Neutrophil (primary cell): ENCODE measurements at regions not wholly inside any gene's neighbourhood (a gene's known extent, or its start where the extent isn't known, plus 50 kb on each side); places are given as distances from the start of the nearest gene placed in this dataset.

Source experiments
- H3K27ac ChIP-seq: fragments of 200-600 bp; sonication (generic); 2 replicates; pipeline ENCODE4 v1.5.1; 2016; ENCODE audit warnings: mild to moderate bottlenecking, moderate library complexity
- H3K27me3 ChIP-seq: fragments of 200-600 bp; sonication (generic); 2 replicates; pipeline ENCODE4 v1.6.0; 2016; ENCODE audit warnings: mild to moderate bottlenecking
- H3K36me3 ChIP-seq: fragments of 200-600 bp; sonication (generic); 2 replicates; pipeline ENCODE4 v1.5.1; 2017
- H3K4me1 ChIP-seq, 2 experiments: fragments of 200-600 bp in 1 of 2; sonication (generic) in 1 of 2; 1 replicate in 1 of 2; 2 replicates in 1 of 2; pipeline versions ENCODE4 v1.5.1 to v1.6.1; 2013 to 2016; ENCODE audit warnings: low read depth in 1 of 2, low read length in 1 of 2, mild to moderate bottlenecking in 1 of 2, moderate library complexity in 1 of 2; ENCODE audit not compliant: control insufficient read depth in 1 of 2, insufficient read depth in 1 of 2
- H3K4me3 ChIP-seq, 2 experiments: fragments of 200-600 bp in 1 of 2; sonication (generic) in 1 of 2; 1 replicate in 1 of 2; 2 replicates in 1 of 2; pipeline ENCODE4 v1.5.1; 2013 to 2016; ENCODE audit warnings: low read depth in 1 of 2, low read length in 1 of 2, mild to moderate bottlenecking in 1 of 2, moderate library complexity in 1 of 2
- H3K9me3 ChIP-seq: fragments of 200-600 bp; sonication (generic); 2 replicates; pipeline ENCODE4 v1.5.1; 2016
- CTCF ChIP-seq: fragments of 200-600 bp; sonication (generic); IDR thresholded peaks from 2 replicates; pipeline ENCODE4 v1.5.1; 2016; ENCODE audit warnings: antibody characterized with exemption

DNA sequence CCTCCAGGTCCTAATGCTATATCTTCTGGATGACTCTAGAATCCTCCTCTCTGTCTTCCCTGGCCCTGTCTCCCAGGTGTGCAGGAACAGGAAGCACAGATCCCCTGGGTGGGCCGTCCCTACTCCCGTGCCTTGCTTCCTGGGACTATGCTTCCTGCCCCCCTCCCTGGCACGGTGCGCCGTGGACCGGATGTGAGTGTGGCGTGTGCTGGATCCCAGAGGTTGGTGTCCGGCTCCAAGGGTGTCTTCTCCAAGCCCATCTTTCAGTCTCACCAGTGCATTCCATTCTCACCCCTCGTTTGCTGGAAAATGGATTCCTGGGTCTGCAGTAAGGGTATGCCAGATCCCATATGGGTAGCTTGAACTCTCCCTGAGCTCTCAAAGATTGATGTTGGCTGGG lies 144.4 kb upstream of the TWIST2 start:
- peaks cover 10% of the 10 kb centered on the region for H3K27me3 ChIP-seq
- H3K27ac ChIP-seq: no peak overlapping the region
- H3K4me1 ChIP-seq: no peaks in the 10 kb centered on the region
- H3K9me3 ChIP-seq: no peaks in the 10 kb centered on the region
- no peak overlapping the region for H3K4me3 ChIP-seq
- TF ChIP-seq CTCF: no peak
- no peaks in the 10 kb centered on the region for H3K36me3 ChIP-seq

DNA sequence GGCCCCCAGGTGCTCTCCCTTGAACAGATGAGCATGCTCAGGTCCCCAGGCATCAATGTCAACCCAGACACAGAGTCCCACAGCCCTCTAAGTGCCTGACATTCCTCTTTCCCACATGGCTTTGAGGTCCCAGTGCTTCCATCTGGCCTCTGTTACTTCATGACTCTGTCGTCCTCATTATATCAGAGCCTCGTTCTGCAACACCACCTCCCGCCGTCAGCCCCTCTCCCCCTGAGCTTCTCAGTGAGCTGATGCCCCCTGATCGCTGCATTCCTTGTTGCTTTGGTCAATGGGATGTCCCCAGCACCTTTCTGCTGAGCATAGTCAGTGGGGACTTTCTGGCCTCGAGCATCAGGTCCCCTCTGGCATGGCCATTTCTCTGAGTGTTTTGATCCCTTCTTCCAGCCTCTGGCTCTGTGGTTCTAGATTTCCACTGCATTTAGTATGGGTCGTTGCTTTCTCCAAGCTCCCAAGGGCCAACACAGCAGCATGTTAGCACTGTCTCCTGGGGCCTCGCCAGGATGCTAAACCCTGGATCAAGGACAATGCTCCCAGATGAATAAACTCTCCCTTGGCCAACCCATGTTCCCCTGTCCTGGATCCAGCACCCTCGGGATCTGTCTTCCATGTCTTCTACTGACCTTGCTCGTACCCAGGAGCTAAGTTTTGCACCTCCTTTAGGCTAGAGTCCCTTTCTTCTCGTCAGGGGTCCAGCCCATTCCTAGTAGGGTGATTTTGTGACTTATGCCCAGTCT lies 143.2 kb upstream of the TWIST2 start:
- H3K27me3 ChIP-seq: peaks cover 18% of the 10 kb centered on the region
- no peaks in the 10 kb centered on the region for H3K9me3 ChIP-seq

DNA sequence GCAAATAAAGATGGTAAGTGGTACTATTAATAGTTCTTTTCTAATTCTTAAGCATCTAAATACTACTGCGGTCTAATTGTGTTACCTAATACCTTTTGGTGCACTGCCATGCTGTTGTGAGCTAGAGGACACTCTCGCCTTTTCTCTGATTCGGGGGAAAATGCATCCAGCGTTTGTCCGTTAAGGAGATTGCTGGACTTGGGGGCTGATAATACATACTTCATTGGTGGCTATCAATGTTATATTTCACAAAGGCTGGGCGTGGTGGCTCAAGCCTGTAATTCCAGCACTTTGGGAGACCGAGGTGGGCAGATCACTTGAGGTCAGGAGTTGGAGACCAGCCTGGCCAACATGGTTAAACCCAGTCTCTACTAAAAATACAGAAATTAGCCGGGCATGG lies 141.7 kb upstream of the TWIST2 start:
- peaks cover 31% of the 10 kb centered on the region for H3K27me3 ChIP-seq
- TF ChIP-seq CTCF: no peak
- H3K27ac ChIP-seq: no peak overlapping the region
- no peak overlapping the region for H3K4me3 ChIP-seq
- H3K36me3 ChIP-seq: no peaks in the 10 kb centered on the region
- H3K4me1 ChIP-seq: no peaks in the 10 kb centered on the region
- no peaks in the 10 kb centered on the region for H3K9me3 ChIP-seq

More for the DNA sequence above, 143.2 kb upstream of the TWIST2 start:
- Histone ChIP-seq H3K36me3 (no peaks in the 10 kb centered on the region), H3K4me3 (no peak overlapping the region), H3K4me1 (no peaks in the 10 kb centered on the region), H3K27ac (no peak overlapping the region)
- no peak for TF ChIP-seq CTCF

DNA sequence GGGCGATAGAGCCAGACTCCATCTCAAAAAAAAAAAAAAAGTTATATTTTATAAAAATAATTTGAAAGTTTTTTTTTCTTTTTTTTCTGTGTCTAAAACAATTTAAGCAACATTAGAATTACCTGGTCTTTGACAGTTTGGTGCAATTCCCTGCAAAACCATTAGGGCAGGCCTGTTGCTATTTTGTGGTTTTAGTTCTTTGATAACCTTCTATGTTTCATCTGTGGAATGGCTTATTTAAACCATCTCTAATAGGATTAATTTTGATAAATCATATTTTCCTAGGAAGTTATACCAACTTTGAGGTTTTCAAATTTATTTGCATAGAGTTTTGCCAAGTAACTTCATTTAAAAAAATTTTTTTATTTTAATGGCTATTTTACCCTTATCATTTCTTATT lies 141.2 kb upstream of the TWIST2 start:
- no peak for TF ChIP-seq CTCF
- no peaks in the 10 kb centered on the region for H3K4me1 ChIP-seq
- peaks cover 31% of the 10 kb centered on the region for H3K27me3 ChIP-seq
- H3K27ac ChIP-seq: no peak overlapping the region
- H3K36me3 ChIP-seq: no peaks in the 10 kb centered on the region
- H3K9me3 ChIP-seq: no peaks in the 10 kb centered on the region
- no peak overlapping the region for H3K4me3 ChIP-seq

GRCh38 chr2:238709325-238710025 lies 138.4 kb upstream of the TWIST2 start:
- TF ChIP-seq CTCF: no peak

More at GRCh38 chr2:238709325-238710025, 138.4 kb upstream of the TWIST2 start:
- Histone ChIP-seq H3K36me3 (no peaks in the 10 kb centered on the region), H3K9me3 (no peaks in the 10 kb centered on the region), H3K27ac (no peak overlapping the region), H3K4me3 (no peak overlapping the region), H3K4me1 (no peaks in the 10 kb centered on the region), H3K27me3 (peaks cover 38% of the 10 kb centered on the region)
